B cell (primary cell): ENCODE measurements at regions not wholly inside any gene's neighbourhood (a gene's known extent, or its start where the extent isn't known, plus 50 kb on each side); places are given as distances from the start of the nearest gene placed in this dataset.

Experiments
- CTCF ChIP-seq: fragments of 200-600 bp; IDR thresholded peaks from one replicate; pipeline ENCODE4 v1.8.0; 2022; ENCODE audit warnings: antibody characterized with exemption, mild to moderate bottlenecking
- EZH2 ChIP-seq: IDR thresholded peaks from 2 replicates; pipeline ENCODE4 v1.6.1; 2012; ENCODE audit warnings: borderline replicate concordance, low read depth, mild to moderate bottlenecking, moderate library complexity, low read length; ENCODE audit not compliant: insufficient read depth, poor library complexity, severe bottlenecking

GRCh38 chr11:109769858-109770257 lies 323.3 kb upstream of the ZC3H12C start:
- TF ChIP-seq EZH2 = no peak
- no peak for TF ChIP-seq CTCF
